ENCODE measurements at regions not wholly inside any gene's neighbourhood (a gene's known extent, or its start where the extent isn't known, plus 50 kb on each side); places are given as distances from the start of the nearest gene placed in this dataset.

DNA sequence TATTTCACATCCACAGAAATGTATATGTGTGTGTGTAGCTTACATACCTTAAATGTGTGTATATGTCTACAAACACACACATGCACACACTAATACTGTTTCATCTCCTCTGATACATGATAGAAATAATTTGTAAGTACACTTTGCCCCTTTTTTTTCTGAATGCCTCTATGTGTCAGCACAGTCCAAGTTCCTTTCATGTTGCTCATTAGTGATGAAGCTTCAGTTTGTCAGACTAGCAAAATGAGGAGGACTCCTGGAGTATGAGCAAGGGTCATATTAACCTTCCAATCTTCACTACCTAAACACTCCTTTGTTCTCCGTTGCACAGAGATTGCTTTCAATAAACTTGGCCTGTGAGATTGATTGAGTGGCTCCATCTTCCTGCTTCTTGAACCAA lies 935.4 kb downstream of the MRPL39 start:
- Histone ChIP-seq H3K4me1 (ENCODE audit: control insufficient read depth, insufficient read depth, low read length) (no peaks in the 10 kb centered on the region), H3K4me3 (ENCODE audit: low read depth, low read length) (no peak overlapping the region), H3K27ac (ENCODE audit: extremely low read depth, low read depth, low read length) (no peak overlapping the region), H3K9me3 (ENCODE audit: control insufficient read depth, insufficient read depth, low read depth, low read length) (no peaks in the 10 kb centered on the region; the same call in 1 of the 2 replicates), H3K36me3 (ENCODE audit: control insufficient read depth in 2 of 2, insufficient read depth in 1 of 2, low read length in 2 of 2) (no peaks in the 10 kb centered on the region)
- ChIA-PET CTCF (no interaction called here), POLR2A (no interaction called here)
- TF ChIP-seq ZNF146 (tag by site-specific recombination; IDR thresholded peaks at IDR 0.05) = no peak

DNA sequence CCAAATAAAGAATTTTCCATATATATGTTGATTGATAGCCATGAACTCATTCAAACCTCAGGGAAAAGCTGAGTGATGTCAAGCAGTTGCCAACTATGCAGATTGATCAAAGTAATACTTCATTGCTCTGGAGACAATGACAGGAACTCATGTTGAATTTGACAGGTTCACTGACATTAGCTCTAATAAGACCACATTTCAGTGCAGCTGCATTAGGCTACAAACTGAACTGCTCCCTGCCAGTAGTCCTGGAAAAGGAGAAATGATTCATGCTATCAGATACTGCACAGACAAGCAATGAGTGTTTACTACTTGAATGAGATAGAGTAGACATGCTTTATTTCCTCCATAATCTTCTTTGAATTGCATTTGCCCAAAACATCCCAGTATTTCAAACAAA lies 948.4 kb downstream of the MRPL39 start:
- ChIA-PET CTCF (interaction anchor here (0.7 kb wide), 1 partner anchor 620 kb away, joined by 3 read pairs; no protein-coding TSS in a partner anchor), POLR2A (no interaction called here)
- Histone ChIP-seq H3K4me3 (ENCODE audit: low read depth, low read length) (no peak overlapping the region), H3K36me3 (ENCODE audit: control insufficient read depth in 2 of 2, insufficient read depth in 1 of 2, low read length in 2 of 2) (no peaks in the 10 kb centered on the region), H3K27ac (ENCODE audit: extremely low read depth, low read depth, low read length) (no peak overlapping the region), H3K4me1 (ENCODE audit: control insufficient read depth, insufficient read depth, low read length) (no peaks in the 10 kb centered on the region), H3K9me3 (ENCODE audit: control insufficient read depth, insufficient read depth, low read depth, low read length) (no peaks in the 10 kb centered on the region)
- TF ChIP-seq, protein P1, sequence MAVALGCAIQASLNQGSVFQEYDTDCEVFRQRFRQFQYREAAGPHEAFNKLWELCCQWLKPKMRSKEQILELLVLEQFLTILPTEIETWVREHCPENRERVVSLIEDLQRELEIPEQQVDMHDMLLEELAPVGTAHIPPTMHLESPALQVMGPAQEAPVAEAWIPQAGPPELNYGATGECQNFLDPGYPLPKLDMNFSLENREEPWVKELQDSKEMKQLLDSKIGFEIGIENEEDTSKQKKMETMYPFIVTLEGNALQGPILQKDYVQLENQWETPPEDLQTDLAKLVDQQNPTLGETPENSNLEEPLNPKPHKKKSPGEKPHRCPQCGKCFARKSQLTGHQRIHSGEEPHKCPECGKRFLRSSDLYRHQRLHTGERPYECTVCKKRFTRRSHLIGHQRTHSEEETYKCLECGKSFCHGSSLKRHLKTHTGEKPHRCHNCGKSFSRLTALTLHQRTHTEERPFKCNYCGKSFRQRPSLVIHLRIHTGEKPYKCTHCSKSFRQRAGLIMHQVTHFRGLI (tag by site-specific recombination; IDR thresholded peaks at IDR 0.05) = no peak
- TF ChIP-seq ZSCAN23 (tag by site-specific recombination; IDR thresholded peaks at IDR 0.05) (no peak), ZNF19 (tag by site-specific recombination; IDR thresholded peaks at IDR 0.05; ENCODE audit: low read depth) (no peak), ZNF777 (tag by site-specific recombination; IDR thresholded peaks at IDR 0.05; ENCODE audit: borderline replicate concordance) (no peak), ZNF830 (tag by site-specific recombination; IDR thresholded peaks at IDR 0.05; ENCODE audit: low read depth) (no peak), ZNF600 (tag by site-specific recombination; IDR thresholded peaks at IDR 0.05) (no peak), ZBTB8A (tag by site-specific recombination; IDR thresholded peaks at IDR 0.05) (no peak), ZSCAN30 (tag by site-specific recombination; IDR thresholded peaks at IDR 0.05) (no peak), ZNF660 (tag by site-specific recombination; IDR thresholded peaks at IDR 0.05) (no peak), ZNF223 (tag by site-specific recombination; IDR thresholded peaks at IDR 0.05) (no peak)
- TF ChIP-seq, protein P2, sequence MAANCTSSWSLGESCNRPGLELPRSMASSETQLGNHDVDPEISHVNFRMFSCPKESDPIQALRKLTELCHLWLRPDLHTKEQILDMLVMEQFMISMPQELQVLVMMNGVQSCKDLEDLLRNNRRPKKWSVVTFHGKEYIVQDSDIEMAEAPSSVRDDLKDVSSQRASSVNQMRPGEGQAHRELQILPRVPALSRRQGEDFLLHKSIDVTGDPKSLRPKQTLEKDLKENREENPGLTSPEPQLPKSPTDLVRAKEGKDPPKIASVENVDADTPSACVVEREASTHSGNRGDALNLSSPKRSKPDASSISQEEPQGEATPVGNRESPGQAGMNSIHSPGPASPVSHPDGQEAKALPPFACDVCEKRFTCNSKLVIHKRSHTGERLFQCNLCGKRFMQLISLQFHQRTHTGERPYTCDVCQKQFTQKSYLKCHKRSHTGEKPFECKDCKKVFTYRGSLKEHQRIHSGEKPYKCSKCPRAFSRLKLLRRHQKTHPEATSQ (tag by site-specific recombination; IDR thresholded peaks at IDR 0.05) = no peak
- TF ChIP-seq, protein P3, sequence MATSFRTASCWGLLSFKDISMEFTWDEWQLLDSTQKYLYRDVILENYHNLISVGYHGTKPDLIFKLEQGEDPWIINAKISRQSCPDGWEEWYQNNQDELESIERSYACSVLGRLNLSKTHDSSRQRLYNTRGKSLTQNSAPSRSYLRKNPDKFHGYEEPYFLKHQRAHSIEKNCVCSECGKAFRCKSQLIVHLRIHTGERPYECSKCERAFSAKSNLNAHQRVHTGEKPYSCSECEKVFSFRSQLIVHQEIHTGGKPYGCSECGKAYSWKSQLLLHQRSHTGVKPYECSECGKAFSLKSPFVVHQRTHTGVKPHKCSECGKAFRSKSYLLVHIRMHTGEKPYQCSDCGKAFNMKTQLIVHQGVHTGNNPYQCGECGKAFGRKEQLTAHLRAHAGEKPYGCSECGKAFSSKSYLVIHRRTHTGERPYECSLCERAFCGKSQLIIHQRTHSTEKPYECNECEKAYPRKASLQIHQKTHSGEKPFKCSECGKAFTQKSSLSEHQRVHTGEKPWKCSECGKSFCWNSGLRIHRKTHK (tag by site-specific recombination; IDR thresholded peaks at IDR 0.05) = no peak
- TF ChIP-seq, protein P4, sequence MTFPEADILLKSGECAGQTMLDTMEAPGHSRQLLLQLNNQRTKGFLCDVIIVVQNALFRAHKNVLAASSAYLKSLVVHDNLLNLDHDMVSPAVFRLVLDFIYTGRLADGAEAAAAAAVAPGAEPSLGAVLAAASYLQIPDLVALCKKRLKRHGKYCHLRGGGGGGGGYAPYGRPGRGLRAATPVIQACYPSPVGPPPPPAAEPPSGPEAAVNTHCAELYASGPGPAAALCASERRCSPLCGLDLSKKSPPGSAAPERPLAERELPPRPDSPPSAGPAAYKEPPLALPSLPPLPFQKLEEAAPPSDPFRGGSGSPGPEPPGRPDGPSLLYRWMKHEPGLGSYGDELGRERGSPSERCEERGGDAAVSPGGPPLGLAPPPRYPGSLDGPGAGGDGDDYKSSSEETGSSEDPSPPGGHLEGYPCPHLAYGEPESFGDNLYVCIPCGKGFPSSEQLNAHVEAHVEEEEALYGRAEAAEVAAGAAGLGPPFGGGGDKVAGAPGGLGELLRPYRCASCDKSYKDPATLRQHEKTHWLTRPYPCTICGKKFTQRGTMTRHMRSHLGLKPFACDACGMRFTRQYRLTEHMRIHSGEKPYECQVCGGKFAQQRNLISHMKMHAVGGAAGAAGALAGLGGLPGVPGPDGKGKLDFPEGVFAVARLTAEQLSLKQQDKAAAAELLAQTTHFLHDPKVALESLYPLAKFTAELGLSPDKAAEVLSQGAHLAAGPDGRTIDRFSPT (tag by site-specific recombination; IDR thresholded peaks at IDR 0.05) = no peak
- TF ChIP-seq, protein P5, sequence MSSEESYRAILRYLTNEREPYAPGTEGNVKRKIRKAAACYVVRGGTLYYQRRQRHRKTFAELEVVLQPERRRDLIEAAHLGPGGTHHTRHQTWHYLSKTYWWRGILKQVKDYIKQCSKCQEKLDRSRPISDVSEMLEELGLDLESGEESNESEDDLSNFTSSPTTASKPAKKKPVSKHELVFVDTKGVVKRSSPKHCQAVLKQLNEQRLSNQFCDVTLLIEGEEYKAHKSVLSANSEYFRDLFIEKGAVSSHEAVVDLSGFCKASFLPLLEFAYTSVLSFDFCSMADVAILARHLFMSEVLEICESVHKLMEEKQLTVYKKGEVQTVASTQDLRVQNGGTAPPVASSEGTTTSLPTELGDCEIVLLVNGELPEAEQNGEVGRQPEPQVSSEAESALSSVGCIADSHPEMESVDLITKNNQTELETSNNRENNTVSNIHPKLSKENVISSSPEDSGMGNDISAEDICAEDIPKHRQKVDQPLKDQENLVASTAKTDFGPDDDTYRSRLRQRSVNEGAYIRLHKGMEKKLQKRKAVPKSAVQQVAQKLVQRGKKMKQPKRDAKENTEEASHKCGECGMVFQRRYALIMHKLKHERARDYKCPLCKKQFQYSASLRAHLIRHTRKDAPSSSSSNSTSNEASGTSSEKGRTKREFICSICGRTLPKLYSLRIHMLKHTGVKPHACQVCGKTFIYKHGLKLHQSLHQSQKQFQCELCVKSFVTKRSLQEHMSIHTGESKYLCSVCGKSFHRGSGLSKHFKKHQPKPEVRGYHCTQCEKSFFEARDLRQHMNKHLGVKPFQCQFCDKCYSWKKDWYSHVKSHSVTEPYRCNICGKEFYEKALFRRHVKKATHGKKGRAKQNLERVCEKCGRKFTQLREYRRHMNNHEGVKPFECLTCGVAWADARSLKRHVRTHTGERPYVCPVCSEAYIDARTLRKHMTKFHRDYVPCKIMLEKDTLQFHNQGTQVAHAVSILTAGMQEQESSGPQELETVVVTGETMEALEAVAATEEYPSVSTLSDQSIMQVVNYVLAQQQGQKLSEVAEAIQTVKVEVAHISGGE (tag by site-specific recombination; conservative IDR thresholded peaks at IDR 0.05; ENCODE audit: low read depth) = no peak
- TF ChIP-seq, protein P6, sequence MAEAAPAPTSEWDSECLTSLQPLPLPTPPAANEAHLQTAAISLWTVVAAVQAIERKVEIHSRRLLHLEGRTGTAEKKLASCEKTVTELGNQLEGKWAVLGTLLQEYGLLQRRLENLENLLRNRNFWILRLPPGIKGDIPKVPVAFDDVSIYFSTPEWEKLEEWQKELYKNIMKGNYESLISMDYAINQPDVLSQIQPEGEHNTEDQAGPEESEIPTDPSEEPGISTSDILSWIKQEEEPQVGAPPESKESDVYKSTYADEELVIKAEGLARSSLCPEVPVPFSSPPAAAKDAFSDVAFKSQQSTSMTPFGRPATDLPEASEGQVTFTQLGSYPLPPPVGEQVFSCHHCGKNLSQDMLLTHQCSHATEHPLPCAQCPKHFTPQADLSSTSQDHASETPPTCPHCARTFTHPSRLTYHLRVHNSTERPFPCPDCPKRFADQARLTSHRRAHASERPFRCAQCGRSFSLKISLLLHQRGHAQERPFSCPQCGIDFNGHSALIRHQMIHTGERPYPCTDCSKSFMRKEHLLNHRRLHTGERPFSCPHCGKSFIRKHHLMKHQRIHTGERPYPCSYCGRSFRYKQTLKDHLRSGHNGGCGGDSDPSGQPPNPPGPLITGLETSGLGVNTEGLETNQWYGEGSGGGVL (tag by site-specific recombination; IDR thresholded peaks at IDR 0.05) = no peak
- TF ChIP-seq, protein P7, sequence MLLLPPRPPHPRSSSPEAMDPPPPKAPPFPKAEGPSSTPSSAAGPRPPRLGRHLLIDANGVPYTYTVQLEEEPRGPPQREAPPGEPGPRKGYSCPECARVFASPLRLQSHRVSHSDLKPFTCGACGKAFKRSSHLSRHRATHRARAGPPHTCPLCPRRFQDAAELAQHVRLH (tag by site-specific recombination; IDR thresholded peaks at IDR 0.05) = no peak
- TF ChIP-seq, protein P8, sequence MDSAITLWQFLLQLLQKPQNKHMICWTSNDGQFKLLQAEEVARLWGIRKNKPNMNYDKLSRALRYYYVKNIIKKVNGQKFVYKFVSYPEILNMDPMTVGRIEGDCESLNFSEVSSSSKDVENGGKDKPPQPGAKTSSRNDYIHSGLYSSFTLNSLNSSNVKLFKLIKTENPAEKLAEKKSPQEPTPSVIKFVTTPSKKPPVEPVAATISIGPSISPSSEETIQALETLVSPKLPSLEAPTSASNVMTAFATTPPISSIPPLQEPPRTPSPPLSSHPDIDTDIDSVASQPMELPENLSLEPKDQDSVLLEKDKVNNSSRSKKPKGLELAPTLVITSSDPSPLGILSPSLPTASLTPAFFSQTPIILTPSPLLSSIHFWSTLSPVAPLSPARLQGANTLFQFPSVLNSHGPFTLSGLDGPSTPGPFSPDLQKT (IDR thresholded peaks at IDR 0.05; ENCODE audit: borderline replicate concordance, low read depth, low read length) = no peak

Measured in HEK293 (cell line).